HL-60 (cell line): ENCODE measurements at regions not wholly inside any gene's neighbourhood (a gene's known extent, or its start where the extent isn't known, plus 50 kb on each side); places are given as distances from the start of the nearest gene placed in this dataset.

Experiments
- GABPA ChIP-seq: IDR thresholded peaks from 2 replicates; pipeline ENCODE4 v1.6.1; 2012; ENCODE audit warnings: low read depth
- TF ChIP-seq, protein P1 (sequence below): IDR thresholded peaks from one replicate; pipeline ENCODE4 v1.5.1; 2011; ENCODE audit warnings: low read length, control low read depth, inconsistent platforms; ENCODE audit not compliant: insufficient read depth

DNA sequence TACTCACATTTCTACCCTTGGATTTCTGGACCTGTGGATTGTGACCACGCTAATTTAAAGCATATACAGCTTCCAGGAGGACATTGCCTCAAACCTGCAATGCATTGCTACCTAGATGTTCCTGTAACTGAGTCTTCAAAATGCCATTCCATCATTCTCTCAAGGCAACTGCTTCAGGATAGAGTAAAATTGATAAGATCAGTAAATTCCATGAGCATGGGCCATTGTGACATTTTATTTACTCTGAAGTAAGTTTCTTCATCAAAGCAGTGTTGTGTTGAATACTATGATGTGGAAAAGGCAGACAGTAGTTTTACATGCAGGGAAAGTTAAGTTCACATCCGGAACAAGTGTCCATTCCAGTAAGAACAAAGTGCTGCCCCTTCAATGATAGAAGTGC is 991.0 kb downstream of the ARAP2 start:
- TF ChIP-seq, protein P1, sequence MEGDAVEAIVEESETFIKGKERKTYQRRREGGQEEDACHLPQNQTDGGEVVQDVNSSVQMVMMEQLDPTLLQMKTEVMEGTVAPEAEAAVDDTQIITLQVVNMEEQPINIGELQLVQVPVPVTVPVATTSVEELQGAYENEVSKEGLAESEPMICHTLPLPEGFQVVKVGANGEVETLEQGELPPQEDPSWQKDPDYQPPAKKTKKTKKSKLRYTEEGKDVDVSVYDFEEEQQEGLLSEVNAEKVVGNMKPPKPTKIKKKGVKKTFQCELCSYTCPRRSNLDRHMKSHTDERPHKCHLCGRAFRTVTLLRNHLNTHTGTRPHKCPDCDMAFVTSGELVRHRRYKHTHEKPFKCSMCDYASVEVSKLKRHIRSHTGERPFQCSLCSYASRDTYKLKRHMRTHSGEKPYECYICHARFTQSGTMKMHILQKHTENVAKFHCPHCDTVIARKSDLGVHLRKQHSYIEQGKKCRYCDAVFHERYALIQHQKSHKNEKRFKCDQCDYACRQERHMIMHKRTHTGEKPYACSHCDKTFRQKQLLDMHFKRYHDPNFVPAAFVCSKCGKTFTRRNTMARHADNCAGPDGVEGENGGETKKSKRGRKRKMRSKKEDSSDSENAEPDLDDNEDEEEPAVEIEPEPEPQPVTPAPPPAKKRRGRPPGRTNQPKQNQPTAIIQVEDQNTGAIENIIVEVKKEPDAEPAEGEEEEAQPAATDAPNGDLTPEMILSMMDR = no peak
- no peak for TF ChIP-seq GABPA
